ENCODE measurements at regions not wholly inside any gene's neighbourhood (a gene's known extent, or its start where the extent isn't known, plus 50 kb on each side); places are given as distances from the start of the nearest gene placed in this dataset.

- no peak overlapping the region for H3K4me3 ChIP-seq
- no peak for DNase-seq (ENCODE audit: low spot score)
- TF ChIP-seq CTCF (IDR thresholded peaks at IDR 0.05): no peak
- H3K27ac ChIP-seq: no peak overlapping the region
These were observed 446.0 kb upstream of the LRRC7 start for GRCh38 chr1:69121723-69122122.

GRCh38 chr1:69122373-69122772 is 445.3 kb upstream of the LRRC7 start:
- TF ChIP-seq CTCF (IDR thresholded peaks at IDR 0.05): no peak
- Histone ChIP-seq H3K27ac (peak overlapping the region in 1 of 2 donors; percentile 5), H3K4me3 (no peak overlapping the region)
- no peak for DNase-seq (ENCODE audit: low spot score)

- TF ChIP-seq CTCF (IDR thresholded peaks at IDR 0.05): no peak
- no peak overlapping the region for H3K4me3 ChIP-seq
- H3K27ac ChIP-seq: no peak overlapping the region
- no peak for DNase-seq (ENCODE audit: low spot score)
These were observed 444.2 kb upstream of the LRRC7 start for GRCh38 chr1:69123486-69123885.

- no peak overlapping the region for H3K27ac ChIP-seq
- TF ChIP-seq CTCF (IDR thresholded peaks at IDR 0.05): no peak
- no peak overlapping the region for H3K4me3 ChIP-seq
- DNase-seq (ENCODE audit: low spot score): no peak
These were observed 440.9 kb upstream of the LRRC7 start for GRCh38 chr1:69126796-69127195.

GRCh38 chr1:69128204-69128603 is 439.5 kb upstream of the LRRC7 start:
- no peak overlapping the region for H3K27ac ChIP-seq
- H3K4me3 ChIP-seq: no peak overlapping the region
- TF ChIP-seq CTCF (IDR thresholded peaks at IDR 0.05): no peak
- no peak for DNase-seq (ENCODE audit: low spot score)

GRCh38 chr1:69129538-69129937 is 438.2 kb upstream of the LRRC7 start:
- Histone ChIP-seq H3K4me3 (no peak overlapping the region), H3K27ac (no peak overlapping the region)
- TF ChIP-seq CTCF (IDR thresholded peaks at IDR 0.05): no peak
- DNase-seq (ENCODE audit: low spot score): no peak

- no peak overlapping the region for H3K27ac ChIP-seq
- DNase-seq (ENCODE audit: low spot score): no peak
- no peak for TF ChIP-seq CTCF (IDR thresholded peaks at IDR 0.05)
These were observed 429.6 kb upstream of the LRRC7 start for GRCh38 chr1:69138172-69138571.

More at GRCh38 chr1:69138172-69138571, 429.6 kb upstream of the LRRC7 start:
- H3K4me3 ChIP-seq: no peak overlapping the region
